K562 (cell line): ENCODE measurements at regions not wholly inside any gene's neighbourhood (a gene's known extent, or its start where the extent isn't known, plus 50 kb on each side); places are given as distances from the start of the nearest gene placed in this dataset.

Experiments
- ATAC-seq: fragments of 200-7000 bp; cut with Tn5 transposase; 3 replicates; pipeline ENCODE4 v1.9.1; 2020; ENCODE audit warnings: moderate library complexity
- BruUV-seq: library from RNA; stranded (reverse); fragments of 400-500 nt; replicated peaks from 2 replicates; lab custom pipeline; 2021; lab: Mats Ljungman, UMichigan
- CTCF ChIA-PET: fragments of 300-600 bp; formaldehyde crosslinking; extraction: SDS; loops from one replicate; lab custom pipeline; 2021; ENCODE audit warnings: low intra/inter-chr PET ratio; lab: Yijun Ruan, JAX
- POLR2A ChIA-PET: fragments of 300-600, 350-650 bp; sonication (Branson Sonifier 250); formaldehyde crosslinking; extraction: SDS; loops from one replicate; lab custom pipeline; 2021; ENCODE audit warnings: antibody characterized with exemption, inconsistent platforms; lab: Yijun Ruan, JAX
- DNase-seq, 4 experiments: peaks; one replicate each; pipeline versions ENCODE4 v3.0.0 to v3.0.0-alpha.2; 2011 to 2018; ENCODE audit warnings: low spot score in 3 of 4, mixed read lengths in 3 of 4; ENCODE audit errors: extremely low read depth in 1 of 4
- FAIRE-seq: peaks from 2 replicates; lab custom pipeline; 2011; peaks lifted over from hg19 to GRCh38; lab: Jason Lieb, UNC
- H2AFZ ChIP-seq: 2 replicates; pipeline ENCODE4 v1.6.0; 2011; ENCODE audit warnings: low read depth, low read length, control low read depth, inconsistent platforms
- H3K27ac ChIP-seq: fragments of 200-600 bp; 3 replicates; pipeline ENCODE4 v1.8.0; 2011; ENCODE audit warnings: low read depth, mild to moderate bottlenecking, control low read depth, inconsistent platforms, low read length, moderate library complexity, mixed read lengths; ENCODE audit errors: extremely low read depth
- H3K27me3 ChIP-seq, 2 experiments: fragments of 300-600 bp in 1 of 2; 2 replicates in 1 of 2; 3 replicates in 1 of 2; pipeline versions ENCODE4 v1.6.0 to v1.8.0; 2011; ENCODE audit warnings: inconsistent platforms in 2 of 2, low read length in 2 of 2, mild to moderate bottlenecking in 1 of 2, mixed read lengths in 1 of 2, moderate library complexity in 1 of 2; ENCODE audit not compliant: control insufficient read depth in 2 of 2, insufficient read depth in 2 of 2
- H3K36me3 ChIP-seq: fragments of 300-600 bp; 3 replicates; pipeline ENCODE4 v1.8.0; 2011; ENCODE audit warnings: mild to moderate bottlenecking, low read length, inconsistent platforms; ENCODE audit not compliant: control insufficient read depth, insufficient read depth
- H3K4me1 ChIP-seq, 2 experiments: fragments of 200-600 bp in 1 of 2; replicated peaks in 1 of 2; 2 replicates in 1 of 2; 3 replicates in 1 of 2; pipeline versions ENCODE4 v1.5.1 to v1.8.0; 2011; ENCODE audit warnings: inconsistent platforms in 2 of 2, low read length in 2 of 2, mild to moderate bottlenecking in 1 of 2, mixed read lengths in 1 of 2, moderate library complexity in 1 of 2; ENCODE audit not compliant: control insufficient read depth in 2 of 2, insufficient read depth in 2 of 2
- H3K4me2 ChIP-seq: 2 replicates; pipeline ENCODE4 v1.6.1; 2011; ENCODE audit warnings: low read length, control low read depth, inconsistent platforms, mixed read lengths; ENCODE audit not compliant: insufficient read depth
- H3K4me3 ChIP-seq: fragments of 200-600 bp; sonication (generic), shearing (Covaris generic); 2 replicates; pipeline ENCODE4 v1.5.1; 2016; ENCODE audit warnings: control low read depth, inconsistent platforms
- H3K79me2 ChIP-seq: fragments of 200-600 bp; 3 replicates; pipeline ENCODE4 v1.8.0; 2011; ENCODE audit warnings: low read length, inconsistent platforms; ENCODE audit not compliant: control insufficient read depth, insufficient read depth
- H3K9ac ChIP-seq, 2 experiments: 2 replicates each; pipeline versions ENCODE4 v1.6.0 to v1.6.1; 2011; ENCODE audit warnings: low read depth in 2 of 2, low read length in 2 of 2, control low read depth in 1 of 2, inconsistent platforms in 1 of 2, mild to moderate bottlenecking in 1 of 2, mixed read lengths in 1 of 2; ENCODE audit not compliant: insufficient read depth in 1 of 2
- H3K9me1 ChIP-seq: one replicate; pipeline ENCODE4 v1.6.0; 2011; ENCODE audit warnings: inconsistent platforms, mild to moderate bottlenecking, low read length, moderate library complexity; ENCODE audit not compliant: control insufficient read depth, insufficient read depth
- H3K9me3 ChIP-seq: replicated peaks from 2 replicates; pipeline ENCODE4 v1.5.1; 2011; ENCODE audit warnings: low read depth, low read length, inconsistent platforms; ENCODE audit not compliant: control insufficient read depth, insufficient read depth
- H4K20me1 ChIP-seq: replicated peaks from 2 replicates; pipeline ENCODE4 v1.6.1; 2011; ENCODE audit warnings: low read length, inconsistent platforms, mixed read lengths; ENCODE audit not compliant: control insufficient read depth, insufficient read depth
- CAMTA2 ChIP-seq: fragments of 250-450 bp; sonication (Bioruptor Pico); conservative IDR thresholded peaks from 2 replicates; pipeline ENCODE4 v1.5.1; 2022
- FOXK1 ChIP-seq: sonication (generic); formaldehyde crosslinking; IDR thresholded peaks from 2 replicates; pipeline ENCODE4 v1.8.0; 2022; ENCODE audit warnings: missing genetic modification reagents, mild to moderate bottlenecking, borderline replicate concordance
- RB1 ChIP-seq: fragments of 450-650 bp; IDR thresholded peaks from 2 replicates; pipeline ENCODE4 v1.6.1; 2017; ENCODE audit warnings: low read depth, mild to moderate bottlenecking
- STAT5A ChIP-seq: IDR thresholded peaks from 2 replicates; pipeline ENCODE4 v1.6.1; 2012; ENCODE audit warnings: low read length, inconsistent platforms, borderline replicate concordance
- TAF7 ChIP-seq: fragments of 450-650 bp; IDR thresholded peaks from 2 replicates; pipeline ENCODE4 v1.6.1; 2016; ENCODE audit warnings: missing genetic modification characterization, missing compliant biosample characterization
- TGIF2 ChIP-seq: sonication (generic); formaldehyde crosslinking; IDR thresholded peaks from 2 replicates; pipeline ENCODE4 v1.8.1; 2022; ENCODE audit warnings: mild to moderate bottlenecking, missing genetic modification reagents, moderate library complexity
- U2AF2 ChIP-seq: fragments of 200-400 bp; formaldehyde crosslinking; optimal IDR thresholded peaks from 2 replicates; pipeline ENCODE3; 2017; ENCODE audit warnings: low read depth, mild to moderate bottlenecking, low read length
- ZNF263 ChIP-seq: sonication (generic); formaldehyde crosslinking; IDR thresholded peaks from 2 replicates; pipeline ENCODE4 v1.8.0; 2022; ENCODE audit warnings: mild to moderate bottlenecking, missing genetic modification reagents, borderline replicate concordance
- ZNF354B ChIP-seq: fragments of 250-450 bp; sonication (Bioruptor Pico); IDR thresholded peaks from 2 replicates; pipeline ENCODE4 v1.4.0; 2020
- WGBS: fragments of 100-300 bp; shearing (Covaris generic); methylation state at CpG from one replicate; pipeline ENCODE4 v1.1.6; 2016; ENCODE audit warnings: low coverage, mixed read lengths; ENCODE audit not compliant: insufficient coverage; ENCODE audit errors: missing lambda C conversion rate; 5-methylcytosine and 5-hydroxymethylcytosine counted together
- in situ Hi-C: fragments of 300-500 bp; cut with MboI; formaldehyde crosslinking; loops from 4 replicates; pipeline ENCODE4 v1.15.0; 2018; ENCODE audit warnings: inconsistent platforms, mixed read lengths
- intact Hi-C: fragments of 100-400 bp; cut with micrococcal nuclease; formaldehyde crosslinking; loops from 2 replicates; pipeline ENCODE4 v1.14.2; 2022
- TF ChIP-seq, protein P1 (sequence below), 2 experiments: fragments of 450-650 bp in 1 of 2; IDR thresholded peaks; 2 replicates each; pipeline ENCODE4 v1.6.1; 2011 to 2017; ENCODE audit warnings: low read depth in 2 of 2, antibody characterized with exemption in 1 of 2, borderline replicate concordance in 1 of 2, low read length in 1 of 2, mild to moderate bottlenecking in 1 of 2, mixed read lengths in 1 of 2; ENCODE audit not compliant: control insufficient read depth in 1 of 2
- TF ChIP-seq, protein P2 (sequence below), 2 experiments: fragments of 450-650 bp; IDR thresholded peaks; 2 replicates each; pipeline ENCODE4 v1.6.1; 2016
- TF ChIP-seq, protein P3 (sequence below), 2 experiments: fragments of 150-350 bp in 1 of 2; IDR thresholded peaks; 2 replicates each; pipeline ENCODE4 v1.6.1; 2012 to 2016; ENCODE audit warnings: low read depth in 2 of 2, low read length in 2 of 2, mild to moderate bottlenecking in 1 of 2, moderate library complexity in 1 of 2
- TF ChIP-seq, protein P4 (sequence below), 2 experiments: IDR thresholded peaks; 2 replicates each; pipeline ENCODE4 v1.6.1; 2011; ENCODE audit warnings: borderline replicate concordance in 1 of 2, control low read depth in 1 of 2, low read depth in 1 of 2, low read length in 1 of 2, mild to moderate bottlenecking in 1 of 2, mixed read lengths in 1 of 2, moderate library complexity in 1 of 2; ENCODE audit not compliant: insufficient read depth in 1 of 2, insufficient read length in 1 of 2, poor library complexity in 1 of 2, severe bottlenecking in 1 of 2; ENCODE audit errors: extremely low read depth in 1 of 2

DNA sequence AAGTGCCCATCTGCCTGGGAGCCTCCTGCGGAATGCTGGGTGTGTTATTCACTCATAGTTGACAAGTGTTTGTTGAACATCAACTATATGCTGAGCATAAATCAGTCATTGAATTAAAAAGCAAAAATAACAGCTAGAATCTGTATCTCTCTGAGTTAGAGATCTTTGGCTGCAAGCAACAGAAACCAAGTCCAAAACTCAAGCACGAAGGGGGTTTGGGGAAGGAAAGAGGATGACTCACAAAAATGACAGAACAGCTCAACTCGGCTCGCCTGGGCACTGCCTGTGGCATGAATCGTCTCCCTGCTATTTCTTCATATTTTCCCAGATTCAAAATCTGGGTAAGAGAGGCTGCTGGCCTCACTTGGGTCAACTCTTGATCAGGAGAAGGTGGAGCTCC lies 72.6 kb upstream of the NCOR2 start:
- H3K9ac ChIP-seq: no peak overlapping the region
- no TSS peak for BruUV-seq
- no peaks in the 10 kb centered on the region; the same call in 1 of the 2 replicates for H3K9me3 ChIP-seq
- intact Hi-C loops (no loop called here), in situ Hi-C loops (no loop called here)
- H3K27me3 ChIP-seq: peaks cover 0 to 4% of the 10 kb centered on the region in 2 experiments; a peak in 2 of 5 replicates
- ATAC-seq (no peak), FAIRE-seq (no peak), DNase-seq (no peak)
- no peaks in the 10 kb centered on the region for H3K36me3 ChIP-seq
- no peaks in the 10 kb centered on the region for H3K9me1 ChIP-seq
- no peaks in the 10 kb centered on the region for H4K20me1 ChIP-seq
- no peaks in the 10 kb centered on the region for H3K79me2 ChIP-seq
- peaks cover 9 to 14% of the 10 kb centered on the region in 2 experiments; a peak in 4 of 5 replicates for H3K4me1 ChIP-seq
- ChIA-PET CTCF (no interaction called here), POLR2A (interaction anchor here (1.2 to 2.5 kb wide), 3 partner anchors 11 to 24 kb away, joined by 3 to 13 read pairs (median 5); no protein-coding TSS in a partner anchor)
- no peak overlapping the region for H3K4me2 ChIP-seq
- no peak overlapping the region for H2AFZ ChIP-seq
- 32% methylated on average over 5 of the region's 5 CpGs for WGBS
- no peak overlapping the region for H3K27ac ChIP-seq
- H3K4me3 ChIP-seq: no peak overlapping the region
- TF ChIP-seq TGIF2 (no peak), U2AF2 (no peak), FOXK1 (CRISPR knock-in tag) (no peak), CAMTA2 (no peak), ZNF263 (CRISPR knock-in tag) (no peak), TAF7 (tag) (no peak), STAT5A (no peak), ZNF354B (CRISPR knock-in tag) (no peak), RB1 (no peak)
- TF ChIP-seq, protein P1, sequence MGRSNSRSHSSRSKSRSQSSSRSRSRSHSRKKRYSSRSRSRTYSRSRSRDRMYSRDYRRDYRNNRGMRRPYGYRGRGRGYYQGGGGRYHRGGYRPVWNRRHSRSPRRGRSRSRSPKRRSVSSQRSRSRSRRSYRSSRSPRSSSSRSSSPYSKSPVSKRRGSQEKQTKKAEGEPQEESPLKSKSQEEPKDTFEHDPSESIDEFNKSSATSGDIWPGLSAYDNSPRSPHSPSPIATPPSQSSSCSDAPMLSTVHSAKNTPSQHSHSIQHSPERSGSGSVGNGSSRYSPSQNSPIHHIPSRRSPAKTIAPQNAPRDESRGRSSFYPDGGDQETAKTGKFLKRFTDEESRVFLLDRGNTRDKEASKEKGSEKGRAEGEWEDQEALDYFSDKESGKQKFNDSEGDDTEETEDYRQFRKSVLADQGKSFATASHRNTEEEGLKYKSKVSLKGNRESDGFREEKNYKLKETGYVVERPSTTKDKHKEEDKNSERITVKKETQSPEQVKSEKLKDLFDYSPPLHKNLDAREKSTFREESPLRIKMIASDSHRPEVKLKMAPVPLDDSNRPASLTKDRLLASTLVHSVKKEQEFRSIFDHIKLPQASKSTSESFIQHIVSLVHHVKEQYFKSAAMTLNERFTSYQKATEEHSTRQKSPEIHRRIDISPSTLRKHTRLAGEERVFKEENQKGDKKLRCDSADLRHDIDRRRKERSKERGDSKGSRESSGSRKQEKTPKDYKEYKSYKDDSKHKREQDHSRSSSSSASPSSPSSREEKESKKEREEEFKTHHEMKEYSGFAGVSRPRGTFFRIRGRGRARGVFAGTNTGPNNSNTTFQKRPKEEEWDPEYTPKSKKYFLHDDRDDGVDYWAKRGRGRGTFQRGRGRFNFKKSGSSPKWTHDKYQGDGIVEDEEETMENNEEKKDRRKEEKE (IDR thresholded peaks at IDR 0.05; ENCODE audit: borderline replicate concordance in 1 of 2, control insufficient read depth in 1 of 2, low read depth in 2 of 2, low read length in 1 of 2): no peak
- TF ChIP-seq, protein P2, sequence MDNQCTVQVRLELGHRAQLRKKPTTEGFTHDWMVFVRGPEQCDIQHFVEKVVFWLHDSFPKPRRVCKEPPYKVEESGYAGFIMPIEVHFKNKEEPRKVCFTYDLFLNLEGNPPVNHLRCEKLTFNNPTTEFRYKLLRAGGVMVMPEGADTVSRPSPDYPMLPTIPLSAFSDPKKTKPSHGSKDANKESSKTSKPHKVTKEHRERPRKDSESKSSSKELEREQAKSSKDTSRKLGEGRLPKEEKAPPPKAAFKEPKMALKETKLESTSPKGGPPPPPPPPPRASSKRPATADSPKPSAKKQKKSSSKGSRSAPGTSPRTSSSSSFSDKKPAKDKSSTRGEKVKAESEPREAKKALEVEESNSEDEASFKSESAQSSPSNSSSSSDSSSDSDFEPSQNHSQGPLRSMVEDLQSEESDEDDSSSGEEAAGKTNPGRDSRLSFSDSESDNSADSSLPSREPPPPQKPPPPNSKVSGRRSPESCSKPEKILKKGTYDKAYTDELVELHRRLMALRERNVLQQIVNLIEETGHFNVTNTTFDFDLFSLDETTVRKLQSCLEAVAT (IDR thresholded peaks at IDR 0.05): no peak
- TF ChIP-seq, protein P3, sequence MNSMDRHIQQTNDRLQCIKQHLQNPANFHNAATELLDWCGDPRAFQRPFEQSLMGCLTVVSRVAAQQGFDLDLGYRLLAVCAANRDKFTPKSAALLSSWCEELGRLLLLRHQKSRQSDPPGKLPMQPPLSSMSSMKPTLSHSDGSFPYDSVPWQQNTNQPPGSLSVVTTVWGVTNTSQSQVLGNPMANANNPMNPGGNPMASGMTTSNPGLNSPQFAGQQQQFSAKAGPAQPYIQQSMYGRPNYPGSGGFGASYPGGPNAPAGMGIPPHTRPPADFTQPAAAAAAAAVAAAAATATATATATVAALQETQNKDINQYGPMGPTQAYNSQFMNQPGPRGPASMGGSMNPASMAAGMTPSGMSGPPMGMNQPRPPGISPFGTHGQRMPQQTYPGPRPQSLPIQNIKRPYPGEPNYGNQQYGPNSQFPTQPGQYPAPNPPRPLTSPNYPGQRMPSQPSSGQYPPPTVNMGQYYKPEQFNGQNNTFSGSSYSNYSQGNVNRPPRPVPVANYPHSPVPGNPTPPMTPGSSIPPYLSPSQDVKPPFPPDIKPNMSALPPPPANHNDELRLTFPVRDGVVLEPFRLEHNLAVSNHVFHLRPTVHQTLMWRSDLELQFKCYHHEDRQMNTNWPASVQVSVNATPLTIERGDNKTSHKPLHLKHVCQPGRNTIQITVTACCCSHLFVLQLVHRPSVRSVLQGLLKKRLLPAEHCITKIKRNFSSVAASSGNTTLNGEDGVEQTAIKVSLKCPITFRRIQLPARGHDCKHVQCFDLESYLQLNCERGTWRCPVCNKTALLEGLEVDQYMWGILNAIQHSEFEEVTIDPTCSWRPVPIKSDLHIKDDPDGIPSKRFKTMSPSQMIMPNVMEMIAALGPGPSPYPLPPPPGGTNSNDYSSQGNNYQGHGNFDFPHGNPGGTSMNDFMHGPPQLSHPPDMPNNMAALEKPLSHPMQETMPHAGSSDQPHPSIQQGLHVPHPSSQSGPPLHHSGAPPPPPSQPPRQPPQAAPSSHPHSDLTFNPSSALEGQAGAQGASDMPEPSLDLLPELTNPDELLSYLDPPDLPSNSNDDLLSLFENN (IDR thresholded peaks at IDR 0.05; ENCODE audit: low read depth in 2 of 2, low read length in 2 of 2): no peak
- TF ChIP-seq, protein P4, sequence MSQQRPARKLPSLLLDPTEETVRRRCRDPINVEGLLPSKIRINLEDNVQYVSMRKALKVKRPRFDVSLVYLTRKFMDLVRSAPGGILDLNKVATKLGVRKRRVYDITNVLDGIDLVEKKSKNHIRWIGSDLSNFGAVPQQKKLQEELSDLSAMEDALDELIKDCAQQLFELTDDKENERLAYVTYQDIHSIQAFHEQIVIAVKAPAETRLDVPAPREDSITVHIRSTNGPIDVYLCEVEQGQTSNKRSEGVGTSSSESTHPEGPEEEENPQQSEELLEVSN (IDR thresholded peaks at IDR 0.05; ENCODE audit: borderline replicate concordance in 1 of 2, extremely low read depth in 1 of 2, insufficient read depth in 1 of 2, insufficient read length in 1 of 2, low read depth in 1 of 2, low read length in 1 of 2, poor library complexity in 1 of 2, severe bottlenecking in 1 of 2): no peak
